Esophagus muscularis mucosa (tissue), 3 donors: ENCODE measurements at regions not wholly inside any gene's neighbourhood (a gene's known extent, or its start where the extent isn't known, plus 50 kb on each side); places are given as distances from the start of the nearest gene placed in this dataset.

Experiments
- POLR2A ChIP-seq: fragments of 450-650 bp; IDR thresholded peaks from one replicate; pipeline ENCODE4 v1.6.1; 2017; ENCODE audit warnings: antibody characterized with exemption, moderate library complexity, mild to moderate bottlenecking, low read depth
- POLR2AphosphoS5 ChIP-seq, 2 donors: sonication (generic); formaldehyde crosslinking; IDR thresholded peaks; one replicate each; pipeline ENCODE4 v1.6.1; 2017; ENCODE audit warnings: antibody characterized with exemption in 2 of 2
- TF ChIP-seq, protein P1 (sequence below), 3 experiments: fragments of 200-600 bp in 2 of 3; fragments of 450-650 bp in 1 of 3; sonication (generic) in 2 of 3; IDR thresholded peaks; one replicate each; pipeline ENCODE4 v1.5.1; 2017 to 2019; ENCODE audit warnings: antibody characterized with exemption in 3 of 3, mild to moderate bottlenecking in 2 of 3, moderate library complexity in 1 of 3

DNA sequence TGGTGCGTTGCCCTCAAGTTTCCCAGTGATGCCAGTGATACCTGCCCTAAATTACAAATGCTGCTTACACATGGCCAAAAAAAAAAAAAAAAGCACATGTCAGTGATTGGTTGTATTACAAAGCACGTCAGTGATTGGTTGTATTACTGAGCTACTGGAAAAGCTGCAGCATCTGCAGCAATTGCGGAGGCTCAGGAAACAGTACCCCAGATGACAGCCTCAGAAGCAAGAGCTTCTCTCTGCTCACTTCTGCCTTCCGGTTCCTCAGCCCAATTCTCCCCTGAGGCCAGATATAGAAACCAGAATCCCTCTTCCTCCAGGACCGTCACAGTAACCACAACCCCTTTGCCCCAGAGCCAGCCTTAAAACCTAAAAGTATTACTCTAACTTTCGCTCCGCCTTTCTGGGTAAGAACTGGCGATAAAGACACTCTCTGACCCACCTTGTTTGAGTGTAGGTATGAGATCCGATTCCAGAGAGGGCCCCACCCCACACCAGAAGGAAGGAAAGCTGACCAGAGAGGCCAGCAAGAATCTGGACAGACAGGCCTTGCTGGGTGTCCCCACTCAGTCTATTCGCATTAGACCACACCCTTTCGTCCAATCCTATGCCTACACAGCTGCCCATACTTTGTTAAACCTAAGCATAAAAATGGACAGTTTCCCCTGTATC, 85.0 kb upstream of the SORBS2 start:
- TF ChIP-seq, protein P1, sequence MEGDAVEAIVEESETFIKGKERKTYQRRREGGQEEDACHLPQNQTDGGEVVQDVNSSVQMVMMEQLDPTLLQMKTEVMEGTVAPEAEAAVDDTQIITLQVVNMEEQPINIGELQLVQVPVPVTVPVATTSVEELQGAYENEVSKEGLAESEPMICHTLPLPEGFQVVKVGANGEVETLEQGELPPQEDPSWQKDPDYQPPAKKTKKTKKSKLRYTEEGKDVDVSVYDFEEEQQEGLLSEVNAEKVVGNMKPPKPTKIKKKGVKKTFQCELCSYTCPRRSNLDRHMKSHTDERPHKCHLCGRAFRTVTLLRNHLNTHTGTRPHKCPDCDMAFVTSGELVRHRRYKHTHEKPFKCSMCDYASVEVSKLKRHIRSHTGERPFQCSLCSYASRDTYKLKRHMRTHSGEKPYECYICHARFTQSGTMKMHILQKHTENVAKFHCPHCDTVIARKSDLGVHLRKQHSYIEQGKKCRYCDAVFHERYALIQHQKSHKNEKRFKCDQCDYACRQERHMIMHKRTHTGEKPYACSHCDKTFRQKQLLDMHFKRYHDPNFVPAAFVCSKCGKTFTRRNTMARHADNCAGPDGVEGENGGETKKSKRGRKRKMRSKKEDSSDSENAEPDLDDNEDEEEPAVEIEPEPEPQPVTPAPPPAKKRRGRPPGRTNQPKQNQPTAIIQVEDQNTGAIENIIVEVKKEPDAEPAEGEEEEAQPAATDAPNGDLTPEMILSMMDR (IDR thresholded peaks at IDR 0.05), result no peak
- no peak for TF ChIP-seq POLR2A
- no peak for TF ChIP-seq POLR2AphosphoS5 (IDR thresholded peaks at IDR 0.05)
